ENCODE measurements at regions not wholly inside any gene's neighbourhood (a gene's known extent, or its start where the extent isn't known, plus 50 kb on each side); places are given as distances from the start of the nearest gene placed in this dataset.

DNA sequence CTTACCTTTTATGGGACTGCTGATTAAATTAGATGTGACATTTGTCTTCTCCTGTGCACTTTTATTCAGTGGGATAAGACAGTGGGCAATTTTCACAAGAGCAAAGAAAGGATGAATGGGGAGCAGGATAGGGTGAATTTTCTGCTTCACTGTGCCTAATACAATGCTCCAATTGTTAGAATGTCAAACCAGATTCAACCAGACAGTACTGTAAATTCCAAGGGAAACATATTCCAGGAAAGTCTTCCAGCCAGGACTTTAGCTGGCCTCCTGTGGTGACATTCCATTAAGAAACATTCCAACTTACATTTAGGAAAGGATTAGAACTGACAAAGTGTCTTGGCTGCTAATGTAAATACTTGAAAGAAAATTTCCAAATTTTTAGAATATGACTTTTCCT is 100.1 kb upstream of the PROK2 start:
- no peak for TF ChIP-seq POU2F2 (IDR thresholded peaks at IDR 0.05; ENCODE audit: low read depth, low read length)
- no peak for TF ChIP-seq TAF1 (IDR thresholded peaks at IDR 0.05; ENCODE audit: low read depth, low read length)
- no peak for TF ChIP-seq POLR2A (IDR thresholded peaks at IDR 0.05; ENCODE audit: low read depth, low read length)
- no peak for TF ChIP-seq POLR2AphosphoS5 (IDR thresholded peaks at IDR 0.05; ENCODE audit: low read depth, low read length)
- TF ChIP-seq SPI1 (IDR thresholded peaks at IDR 0.05; ENCODE audit: low read depth, low read length), result no peak

Data from GM12891 (cell line).